Spleen (tissue), 7 donors: ENCODE measurements at regions not wholly inside any gene's neighbourhood (a gene's known extent, or its start where the extent isn't known, plus 50 kb on each side); places are given as distances from the start of the nearest gene placed in this dataset.

Experiments used
- POLR2AphosphoS5 ChIP-seq, 3 donors: sonication (generic); formaldehyde crosslinking; IDR thresholded peaks; one replicate each; pipeline ENCODE4 v1.5.1; 2017; ENCODE audit warnings: antibody characterized with exemption in 3 of 3
- TF ChIP-seq, protein P1 (sequence below), 11 experiments: fragments of 200-600 bp in 7 of 11; fragments of 450-650 bp in 4 of 11; sonication (generic) in 4 of 11; IDR thresholded peaks in 8 of 11; conservative IDR thresholded peaks in 3 of 11; 1 replicate in 7 of 11; 2 replicates in 4 of 11; pipeline versions ENCODE4 v1.4.0 to v1.8.0; 2016 to 2021; ENCODE audit warnings: antibody characterized with exemption in 11 of 11, inconsistent platforms in 4 of 11, mild to moderate bottlenecking in 1 of 11
- donor health status: DM: no; HTN: no; CAD: no; lungs with moderate emphysema.
- donor health status: DM: no; HTN: no; CAD: no.
- donor health status: DM: no; HTN: no; CAD: no.

DNA sequence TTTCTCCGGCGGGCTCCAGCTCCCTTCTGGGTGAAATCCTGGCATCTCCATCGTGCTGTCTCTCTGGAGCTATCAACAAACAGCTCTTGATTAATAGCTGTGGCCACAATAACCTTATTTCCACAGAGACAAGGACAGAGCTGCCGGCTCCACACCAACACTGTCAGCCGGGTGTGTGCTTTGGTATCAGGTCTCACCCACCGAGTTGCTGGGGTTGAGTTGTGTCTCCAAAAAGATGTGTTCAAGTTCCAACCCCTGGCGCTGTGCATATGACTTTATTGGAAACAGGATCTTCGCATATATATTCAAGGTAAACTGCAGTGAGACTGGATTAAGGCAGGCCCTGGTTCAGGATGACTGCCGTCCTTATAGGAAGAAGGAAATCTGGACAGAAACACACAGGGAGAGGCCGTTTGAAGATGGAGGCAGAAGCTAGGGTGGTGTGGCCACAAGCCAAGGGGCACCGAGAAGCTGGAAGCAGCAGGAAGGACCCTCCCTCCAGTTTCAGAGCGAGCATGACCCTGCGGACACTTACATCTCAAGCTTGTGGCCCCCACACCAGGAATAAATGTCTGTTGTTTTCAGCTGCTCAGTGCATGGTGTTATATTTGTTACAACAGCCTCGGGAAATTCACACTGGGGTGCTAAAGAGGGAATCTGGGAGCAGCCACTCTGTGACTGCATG is 88.4 kb upstream of the TMPRSS2 start:
- TF ChIP-seq, protein P1, sequence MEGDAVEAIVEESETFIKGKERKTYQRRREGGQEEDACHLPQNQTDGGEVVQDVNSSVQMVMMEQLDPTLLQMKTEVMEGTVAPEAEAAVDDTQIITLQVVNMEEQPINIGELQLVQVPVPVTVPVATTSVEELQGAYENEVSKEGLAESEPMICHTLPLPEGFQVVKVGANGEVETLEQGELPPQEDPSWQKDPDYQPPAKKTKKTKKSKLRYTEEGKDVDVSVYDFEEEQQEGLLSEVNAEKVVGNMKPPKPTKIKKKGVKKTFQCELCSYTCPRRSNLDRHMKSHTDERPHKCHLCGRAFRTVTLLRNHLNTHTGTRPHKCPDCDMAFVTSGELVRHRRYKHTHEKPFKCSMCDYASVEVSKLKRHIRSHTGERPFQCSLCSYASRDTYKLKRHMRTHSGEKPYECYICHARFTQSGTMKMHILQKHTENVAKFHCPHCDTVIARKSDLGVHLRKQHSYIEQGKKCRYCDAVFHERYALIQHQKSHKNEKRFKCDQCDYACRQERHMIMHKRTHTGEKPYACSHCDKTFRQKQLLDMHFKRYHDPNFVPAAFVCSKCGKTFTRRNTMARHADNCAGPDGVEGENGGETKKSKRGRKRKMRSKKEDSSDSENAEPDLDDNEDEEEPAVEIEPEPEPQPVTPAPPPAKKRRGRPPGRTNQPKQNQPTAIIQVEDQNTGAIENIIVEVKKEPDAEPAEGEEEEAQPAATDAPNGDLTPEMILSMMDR (IDR thresholded peaks at IDR 0.05 in 8 of 11, conservative IDR thresholded peaks at IDR 0.05 in 3 of 11), result no peak
- no peak for TF ChIP-seq POLR2AphosphoS5 (IDR thresholded peaks at IDR 0.05)
